Pancreas (tissue), 10 donors: ENCODE measurements at regions not wholly inside any gene's neighbourhood (a gene's known extent, or its start where the extent isn't known, plus 50 kb on each side); places are given as distances from the start of the nearest gene placed in this dataset.
"Not testable (repeated sequence)": the region's sequence is repeated elsewhere in the genome, so short reads cannot be mapped to it uniquely, and the experiment has no call there.

ENCODE experiments used
- ATAC-seq, 4 donors: fragments of 200-7000 bp; cut with Tn5 transposase; one replicate each; pipeline versions ENCODE4 v1.8.0 to v1.9.1; 2020; ENCODE audit warnings: mild to moderate bottlenecking in 4 of 4, moderate library complexity in 4 of 4
- DNase-seq, 6 donors: peaks; one replicate each; pipeline ENCODE4 v3.0.0-alpha.2; 2020
- FAIRE-seq: peaks from 2 replicates; lab custom pipeline; 2012; peaks lifted over from hg19 to GRCh38; lab: Jason Lieb, UNC
- H3K27ac ChIP-seq, 4 donors: fragments of 200-600 bp; sonication (generic); 1 replicate in 3 of 4; 2 replicates in 1 of 4; pipeline versions ENCODE4 v1.5.0 to v1.8.0; 2020
- H3K27me3 ChIP-seq, 4 donors: fragments of 200-600 bp; one replicate each; pipeline ENCODE4 v1.8.0; 2021
- H3K36me3 ChIP-seq, 3 donors: fragments of 200-600 bp; sonication (generic) in 1 of 3; one replicate each; pipeline versions ENCODE4 v1.5.0 to v1.8.0; 2020 to 2021
- H3K4me1 ChIP-seq, 3 donors: fragments of 200-600 bp; one replicate each; pipeline ENCODE4 v1.8.0; 2021
- H3K4me3 ChIP-seq, 4 donors: fragments of 200-600 bp; sonication (generic) in 2 of 4; one replicate each; pipeline versions ENCODE4 v1.5.0 to v1.8.0; 2020 to 2021
- H3K9me3 ChIP-seq, 4 donors: fragments of 200-600 bp; one replicate each; pipeline ENCODE4 v1.8.0; 2021
- WGBS, 2 donors: extraction: QIAGEN DNeasy Blood & Tissue Kit; methylation state at CpG; one replicate each; pipeline ENCODE4 v1.1.7; 2013; 5-methylcytosine and 5-hydroxymethylcytosine counted together
- intact Hi-C, 3 donors: fragments of 100-400 bp; cut with DNase I; formaldehyde crosslinking; loops; one replicate each; pipeline versions ENCODE4 v1.11.1 to v1.14.2; 2022
- donor health status: healthy with polysubstance abuse.
- donor health status: DM: no; HTN: no; CAD: no; lungs with moderate emphysema.
- donor health status: DM: no; HTN: no; CAD: no.
- donor health status: control.
- donor health status: control.
- donor health status: Bipolar disorder and iron deficiency.
- donor health status: DM: yes; HTN: yes; CAD: no.
- donor health status: DM: no; HTN: no; CAD: no.
- donor health status: DM: no; HTN: no; CAD: no.
- donor health status: DM: yes; HTN: yes; CAD: no.

- DNase-seq, ATAC-seq, H3K36me3 ChIP-seq, H3K27me3 ChIP-seq, H3K27ac ChIP-seq, intact Hi-C loops, H3K4me3 ChIP-seq, H3K4me1 ChIP-seq, FAIRE-seq, H3K9me3 ChIP-seq: not testable (repeated sequence)
- 25 to 40% methylated on average over 3 of the region's 3 CpGs for WGBS, 2 donors
These were observed 213.6 kb downstream of the POTEM start for GRCh38 chr14:19180881-19181280.

- FAIRE-seq, H3K27ac ChIP-seq, H3K36me3 ChIP-seq, DNase-seq, H3K9me3 ChIP-seq, H3K27me3 ChIP-seq, H3K4me3 ChIP-seq, intact Hi-C loops, ATAC-seq, H3K4me1 ChIP-seq: not testable (repeated sequence)
- 51 to 64% methylated on average over 3 of the region's 4 CpGs for WGBS, 2 donors
These were observed 227.9 kb downstream of the POTEM start for GRCh38 chr14:19195146-19195545.

- not testable (repeated sequence) for FAIRE-seq, H3K9me3 ChIP-seq
- 49 to 75% methylated on average over 2 to 3 of the region's 4 CpGs for WGBS, 2 donors
These were observed 230.4 kb downstream of the POTEM start for GRCh38 chr14:19197488-19198234.

GRCh38 chr14:19198341-19198740, 231.1 kb downstream of the POTEM start:
- WGBS, 2 donors = 32 to 33% methylated on average over 3 of the region's 3 CpGs
- FAIRE-seq, intact Hi-C loops, H3K4me3 ChIP-seq, H3K4me1 ChIP-seq, H3K27ac ChIP-seq, H3K9me3 ChIP-seq, ATAC-seq, H3K27me3 ChIP-seq, H3K36me3 ChIP-seq: not testable (repeated sequence)
- DNase-seq = peak in 1 of 6 donors; percentile 28

More at GRCh38 chr14:19197488-19198234, 230.4 kb downstream of the POTEM start:
- H3K4me3 ChIP-seq, ATAC-seq, H3K27me3 ChIP-seq, H3K36me3 ChIP-seq, H3K27ac ChIP-seq, H3K4me1 ChIP-seq, DNase-seq, intact Hi-C loops: not testable (repeated sequence)

GRCh38 chr14:19201394-19202052, 232.6 kb downstream of the POTEG start:
- FAIRE-seq, intact Hi-C loops, H3K4me3 ChIP-seq, H3K27ac ChIP-seq, H3K27me3 ChIP-seq, DNase-seq, H3K4me1 ChIP-seq, H3K36me3 ChIP-seq, H3K9me3 ChIP-seq, ATAC-seq: not testable (repeated sequence)
- 67 to 72% methylated on average over 7 to 8 of the region's 8 CpGs for WGBS, 2 donors

GRCh38 chr14:19202053-19202442, 232.1 kb downstream of the POTEG start:
- ATAC-seq, DNase-seq, FAIRE-seq, H3K27me3 ChIP-seq, intact Hi-C loops, H3K9me3 ChIP-seq, H3K27ac ChIP-seq, H3K36me3 ChIP-seq, H3K4me1 ChIP-seq, H3K4me3 ChIP-seq: not testable (repeated sequence)
- WGBS, 2 donors = 75 to 80% methylated on average over 6 to 7 of the region's 7 CpGs

- FAIRE-seq = not testable (repeated sequence)
- 33 to 41% methylated on average over 4 of the region's 5 CpGs for WGBS, 2 donors
These were observed 230.7 kb downstream of the POTEG start for GRCh38 chr14:19203250-19203972.

GRCh38 chr14:19204827-19205226, 229.3 kb downstream of the POTEG start:
- intact Hi-C loops, ATAC-seq, FAIRE-seq: not testable (repeated sequence)

More at GRCh38 chr14:19203250-19203972, 230.7 kb downstream of the POTEG start:
- H3K27me3 ChIP-seq, intact Hi-C loops, H3K27ac ChIP-seq, ATAC-seq, H3K4me3 ChIP-seq, DNase-seq, H3K36me3 ChIP-seq, H3K4me1 ChIP-seq, H3K9me3 ChIP-seq: not testable (repeated sequence)

GRCh38 chr14:19216480-19216879, 217.7 kb downstream of the POTEG start:
- DNase-seq, H3K27me3 ChIP-seq, H3K36me3 ChIP-seq, H3K4me1 ChIP-seq, intact Hi-C loops, H3K9me3 ChIP-seq, ATAC-seq, FAIRE-seq, H3K4me3 ChIP-seq, H3K27ac ChIP-seq: not testable (repeated sequence)
- WGBS, 2 donors = 58 to 68% methylated on average over 3 of the region's 9 CpGs

More at GRCh38 chr14:19204827-19205226, 229.3 kb downstream of the POTEG start:
- not testable (repeated sequence) for H3K36me3 ChIP-seq, H3K9me3 ChIP-seq, DNase-seq, H3K27ac ChIP-seq, H3K4me1 ChIP-seq, H3K4me3 ChIP-seq, H3K27me3 ChIP-seq
- 26 to 37% methylated on average over 2 of the region's 2 CpGs for WGBS, 2 donors

- H3K27me3 ChIP-seq, ATAC-seq, H3K9me3 ChIP-seq, FAIRE-seq, H3K27ac ChIP-seq, H3K4me3 ChIP-seq, intact Hi-C loops, H3K4me1 ChIP-seq, H3K36me3 ChIP-seq: not testable (repeated sequence)
- peak in 1 of 6 donors; percentile 53 for DNase-seq
- WGBS, 2 donors = 47 to 65% methylated on average over 3 of the region's 3 CpGs
These were observed 214.7 kb downstream of the POTEG start for GRCh38 chr14:19219423-19219822.

- H3K4me1 ChIP-seq, ATAC-seq, intact Hi-C loops, H3K4me3 ChIP-seq, FAIRE-seq, DNase-seq, H3K27ac ChIP-seq, H3K36me3 ChIP-seq, H3K9me3 ChIP-seq, H3K27me3 ChIP-seq: not testable (repeated sequence)
- 73 to 80% methylated on average over 5 of the region's 7 CpGs for WGBS, 2 donors
These were observed 202.7 kb downstream of the POTEG start for GRCh38 chr14:19231421-19231820.
